ENCODE measurements at regions not wholly inside any gene's neighbourhood (a gene's known extent, or its start where the extent isn't known, plus 50 kb on each side); places are given as distances from the start of the nearest gene placed in this dataset.

- DNase-seq = no peak
Measured at GRCh38 chr10:36683421-36683820, 442.0 kb upstream of the ANKRD30A start.

GRCh38 chr10:36681751-36682632 lies 443.4 kb upstream of the ANKRD30A start:
- DNase-seq = no peak

GRCh38 chr10:36679554-36679953 lies 445.8 kb upstream of the ANKRD30A start:
- DNase-seq = no peak

GRCh38 chr10:36677431-36677768 lies 448.0 kb upstream of the ANKRD30A start:
- no peak for DNase-seq

- no peak for DNase-seq
Measured at GRCh38 chr10:36676756-36677430, 448.5 kb upstream of the ANKRD30A start.

GRCh38 chr10:36676321-36676720 lies 449.1 kb upstream of the ANKRD30A start:
- DNase-seq = no peak

- DNase-seq = peak; percentile 17
Measured at GRCh38 chr10:36675458-36675880, 449.9 kb upstream of the ANKRD30A start.

- DNase-seq = no peak
Measured at GRCh38 chr10:36671607-36672006, 453.8 kb upstream of the ANKRD30A start.

GRCh38 chr10:36670621-36671402 lies 454.6 kb upstream of the ANKRD30A start:
- DNase-seq = no peak

GRCh38 chr10:36669615-36670352 lies 455.6 kb upstream of the ANKRD30A start:
- no peak for DNase-seq

- DNase-seq = no peak
Measured at GRCh38 chr10:36666451-36666850, 458.9 kb upstream of the ANKRD30A start.

GRCh38 chr10:36662571-36662970 lies 462.8 kb upstream of the ANKRD30A start:
- DNase-seq = no peak

- no peak for DNase-seq
Measured at GRCh38 chr10:36650274-36650673, 475.1 kb upstream of the ANKRD30A start.

GRCh38 chr10:36647540-36647939 lies 477.9 kb upstream of the ANKRD30A start:
- no peak for DNase-seq

GRCh38 chr10:36640626-36641025 lies 484.8 kb upstream of the ANKRD30A start:
- DNase-seq = no peak

GRCh38 chr10:36638462-36639155 lies 486.8 kb upstream of the ANKRD30A start:
- no peak for DNase-seq

- no peak for DNase-seq
Measured at GRCh38 chr10:36636879-36637278, 488.5 kb upstream of the ANKRD30A start.

GRCh38 chr10:36636285-36636839 lies 489.0 kb upstream of the ANKRD30A start:
- no peak for DNase-seq

- peak; percentile 3 for DNase-seq
Measured at GRCh38 chr10:36634916-36635315, 490.5 kb upstream of the ANKRD30A start.

GRCh38 chr10:36630267-36630666 lies 495.1 kb upstream of the ANKRD30A start:
- DNase-seq = no peak

GRCh38 chr10:36629476-36629875 lies 495.9 kb upstream of the ANKRD30A start:
- no peak for DNase-seq

Data from NCI-H226 (cell line).